ENCODE measurements at regions not wholly inside any gene's neighbourhood (a gene's known extent, or its start where the extent isn't known, plus 50 kb on each side); places are given as distances from the start of the nearest gene placed in this dataset.

GRCh38 chr13:84413016-84413415 is 530.7 kb upstream of the SLITRK1 start (continued):
- TF ChIP-seq ZNF331 (CRISPR knock-in tag; IDR thresholded peaks at IDR 0.05; ENCODE audit: low read depth) (no peak), REST (IDR thresholded peaks at IDR 0.05; ENCODE audit: unreplicated experiment) (no peak), STAT1 (IDR thresholded peaks at IDR 0.05; ENCODE audit: unreplicated experiment) (no peak), JUNB (IDR thresholded peaks at IDR 0.05; ENCODE audit: unreplicated experiment) (no peak), NANOG (IDR thresholded peaks at IDR 0.05; ENCODE audit: borderline replicate concordance) (no peak)

- H3K4me1 Mint-ChIP-seq, result no peaks in the 10 kb centered on the region
- H3K27ac Mint-ChIP-seq, result no peak overlapping the region
- Histone ChIP-seq H3K4me2 (no peak overlapping the region), H3K27me3 (ENCODE audit: insufficient read depth) (no peaks in the 10 kb centered on the region), H4K20me1 (replicated peaks; ENCODE audit: insufficient read depth) (no peaks in the 10 kb centered on the region), H3K4me1 (ENCODE audit: insufficient read depth) (no peaks in the 10 kb centered on the region), H3K9me2 (ENCODE audit: insufficient read depth) (peaks cover 10% of the 10 kb centered on the region; the same call in 1 of the 2 replicates), H3K79me2 (replicated peaks; ENCODE audit: insufficient read depth) (no peaks in the 10 kb centered on the region), H3K36me3 (ENCODE audit: insufficient read depth) (no peaks in the 10 kb centered on the region), H3F3A (replicated peaks; ENCODE audit: low read depth) (no peaks in the 10 kb centered on the region), H3K27ac (ENCODE audit: low read depth) (no peak overlapping the region), H3K4me3 (no peak overlapping the region), H2AFZ (no peak overlapping the region)
- ATAC-seq (no peak), DNase-seq (ENCODE audit: low spot score) (no peak)
- H3K36me3 Mint-ChIP-seq (ENCODE audit: low read depth), result no peaks in the 10 kb centered on the region; the same call in 2 of the 3 replicates
- peaks cover 3% of the 10 kb centered on the region; the same call in 1 of the 3 replicates for H3K9me3 Mint-ChIP-seq
- H3K4me3 Mint-ChIP-seq, result no peak overlapping the region
- H3K27me3 Mint-ChIP-seq (ENCODE audit: insufficient read depth, low read depth, poor library complexity), result no peaks in the 10 kb centered on the region
- no peak for TF ChIP-seq STAT1 (IDR thresholded peaks at IDR 0.05; ENCODE audit: unreplicated experiment)
- no peak for TF ChIP-seq NANOG (IDR thresholded peaks at IDR 0.05; ENCODE audit: borderline replicate concordance)
- TF ChIP-seq ZNF114 (CRISPR knock-in tag; IDR thresholded peaks at IDR 0.05), result no peak
- no peak for TF ChIP-seq POLR2AphosphoS5 (IDR thresholded peaks at IDR 0.05; ENCODE audit: low read depth)
- TF ChIP-seq ZNF462 (CRISPR knock-in tag; IDR thresholded peaks at IDR 0.05), result no peak
- no peak for TF ChIP-seq EZH2phosphoT487 (IDR thresholded peaks at IDR 0.05; ENCODE audit: unreplicated experiment)
- no peak for TF ChIP-seq JUNB (IDR thresholded peaks at IDR 0.05; ENCODE audit: unreplicated experiment)
- TF ChIP-seq ETS1 (IDR thresholded peaks at IDR 0.05), result no peak
- no peak for TF ChIP-seq CREB1 (CRISPR knock-in tag; IDR thresholded peaks at IDR 0.05; ENCODE audit: low read depth)
- TF ChIP-seq EZH2 (IDR thresholded peaks at IDR 0.05; ENCODE audit: low read depth, unreplicated experiment), result no peak
These were observed 523.0 kb upstream of the SLITRK1 start for GRCh38 chr13:84405286-84405685.
